PFSK-1 (cell line): ENCODE measurements at regions not wholly inside any gene's neighbourhood (a gene's known extent, or its start where the extent isn't known, plus 50 kb on each side); places are given as distances from the start of the nearest gene placed in this dataset.

Source experiments
- FOXP2 ChIP-seq: optimal IDR thresholded peaks from 2 replicates; pipeline ENCODE3; 2011; ENCODE audit warnings: borderline replicate concordance, control low read depth, inconsistent platforms; ENCODE audit not compliant: insufficient read depth; ENCODE audit errors: extremely low read length, extremely low read depth
- POLR2AphosphoS5 ChIP-seq: IDR thresholded peaks from 2 replicates; pipeline ENCODE4 v1.6.1; 2012; ENCODE audit warnings: low read depth, mild to moderate bottlenecking, control low read depth, low read length, moderate library complexity
- SIN3A ChIP-seq: IDR thresholded peaks from 2 replicates; pipeline ENCODE4 v1.6.1; 2012; ENCODE audit warnings: mild to moderate bottlenecking, low read length, moderate library complexity, borderline replicate concordance; ENCODE audit not compliant: insufficient read depth
- TAF1 ChIP-seq: IDR thresholded peaks from 2 replicates; pipeline ENCODE4 v1.6.1; 2012; ENCODE audit warnings: low read length, control low read depth, borderline replicate concordance; ENCODE audit not compliant: insufficient read depth
- TF ChIP-seq, protein P1 (sequence below), 2 experiments: IDR thresholded peaks; 2 replicates each; pipeline versions ENCODE4 v1.6.1 to v1.8.0; 2011 to 2012; ENCODE audit warnings: low read depth in 2 of 2, low read length in 2 of 2, control low read depth in 1 of 2, inconsistent platforms in 1 of 2, mild to moderate bottlenecking in 1 of 2, moderate library complexity in 1 of 2; ENCODE audit not compliant: insufficient read depth in 1 of 2

DNA sequence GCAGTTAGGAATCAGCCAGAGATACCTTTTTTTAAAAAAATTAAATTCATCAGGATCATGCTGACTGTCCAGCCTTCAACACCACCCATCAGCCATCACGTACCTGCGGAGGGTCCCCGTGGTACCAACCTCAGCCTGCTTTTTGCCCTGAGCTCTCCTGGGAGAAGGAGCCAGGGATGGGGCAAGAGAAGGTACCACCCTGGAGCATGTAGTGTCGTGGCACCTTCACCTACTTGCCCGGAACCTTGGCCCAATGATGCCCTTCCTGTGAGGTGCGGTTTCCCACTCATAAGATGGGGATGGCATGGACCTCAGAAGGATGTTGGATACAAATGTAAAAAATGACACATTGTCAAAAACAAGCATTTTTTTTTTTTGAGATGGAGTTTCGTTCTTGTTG, 88.4 kb upstream of the C1orf174 start:
- TF ChIP-seq, protein P1, sequence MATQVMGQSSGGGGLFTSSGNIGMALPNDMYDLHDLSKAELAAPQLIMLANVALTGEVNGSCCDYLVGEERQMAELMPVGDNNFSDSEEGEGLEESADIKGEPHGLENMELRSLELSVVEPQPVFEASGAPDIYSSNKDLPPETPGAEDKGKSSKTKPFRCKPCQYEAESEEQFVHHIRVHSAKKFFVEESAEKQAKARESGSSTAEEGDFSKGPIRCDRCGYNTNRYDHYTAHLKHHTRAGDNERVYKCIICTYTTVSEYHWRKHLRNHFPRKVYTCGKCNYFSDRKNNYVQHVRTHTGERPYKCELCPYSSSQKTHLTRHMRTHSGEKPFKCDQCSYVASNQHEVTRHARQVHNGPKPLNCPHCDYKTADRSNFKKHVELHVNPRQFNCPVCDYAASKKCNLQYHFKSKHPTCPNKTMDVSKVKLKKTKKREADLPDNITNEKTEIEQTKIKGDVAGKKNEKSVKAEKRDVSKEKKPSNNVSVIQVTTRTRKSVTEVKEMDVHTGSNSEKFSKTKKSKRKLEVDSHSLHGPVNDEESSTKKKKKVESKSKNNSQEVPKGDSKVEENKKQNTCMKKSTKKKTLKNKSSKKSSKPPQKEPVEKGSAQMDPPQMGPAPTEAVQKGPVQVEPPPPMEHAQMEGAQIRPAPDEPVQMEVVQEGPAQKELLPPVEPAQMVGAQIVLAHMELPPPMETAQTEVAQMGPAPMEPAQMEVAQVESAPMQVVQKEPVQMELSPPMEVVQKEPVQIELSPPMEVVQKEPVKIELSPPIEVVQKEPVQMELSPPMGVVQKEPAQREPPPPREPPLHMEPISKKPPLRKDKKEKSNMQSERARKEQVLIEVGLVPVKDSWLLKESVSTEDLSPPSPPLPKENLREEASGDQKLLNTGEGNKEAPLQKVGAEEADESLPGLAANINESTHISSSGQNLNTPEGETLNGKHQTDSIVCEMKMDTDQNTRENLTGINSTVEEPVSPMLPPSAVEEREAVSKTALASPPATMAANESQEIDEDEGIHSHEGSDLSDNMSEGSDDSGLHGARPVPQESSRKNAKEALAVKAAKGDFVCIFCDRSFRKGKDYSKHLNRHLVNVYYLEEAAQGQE (IDR thresholded peaks at IDR 0.05; ENCODE audit: insufficient read depth in 1 of 2, low read depth in 2 of 2, low read length in 2 of 2): no peak
- TF ChIP-seq POLR2AphosphoS5: no peak
- no peak for TF ChIP-seq SIN3A
- no peak for TF ChIP-seq TAF1
- TF ChIP-seq FOXP2: no peak
